GM18502 (cell line): ENCODE measurements at regions not wholly inside any gene's neighbourhood (a gene's known extent, or its start where the extent isn't known, plus 50 kb on each side); places are given as distances from the start of the nearest gene placed in this dataset.

Source experiments
- ATAC-seq: cut with Tn5 transposase; IDR thresholded peaks from one replicate; pipeline ENCODE4 v1.9.1; 2021; ENCODE audit warnings: mild to moderate bottlenecking; ENCODE audit not compliant: unreplicated experiment, poor library complexity

GRCh38 chr17:36661047-36661666 lies 59.8 kb downstream of the MRM1 start:
- ATAC-seq, result no peak

GRCh38 chr17:36661688-36662087 lies 60.3 kb downstream of the MRM1 start:
- no peak for ATAC-seq

DNA sequence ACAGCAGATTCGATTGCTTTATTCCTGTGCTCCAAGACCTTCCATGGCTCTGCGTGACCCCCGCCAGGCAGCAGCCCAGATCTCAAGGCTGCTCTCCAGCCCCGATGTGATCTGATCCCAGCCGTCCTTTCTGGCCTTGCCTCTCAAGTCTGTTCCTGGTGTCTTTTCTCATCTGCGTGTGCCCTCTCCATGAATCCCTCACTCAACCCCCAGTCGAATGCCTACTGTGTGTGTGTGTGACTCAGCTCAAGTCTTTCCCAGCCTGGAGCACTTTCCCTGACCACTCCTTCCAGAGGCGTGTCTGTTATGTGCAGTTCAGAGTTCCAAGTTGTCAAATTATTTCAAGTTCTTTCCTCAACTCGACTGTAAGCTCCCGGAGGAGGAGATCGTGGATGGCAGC lies 64.0 kb downstream of the MRM1 start:
- ATAC-seq, result no peak

DNA sequence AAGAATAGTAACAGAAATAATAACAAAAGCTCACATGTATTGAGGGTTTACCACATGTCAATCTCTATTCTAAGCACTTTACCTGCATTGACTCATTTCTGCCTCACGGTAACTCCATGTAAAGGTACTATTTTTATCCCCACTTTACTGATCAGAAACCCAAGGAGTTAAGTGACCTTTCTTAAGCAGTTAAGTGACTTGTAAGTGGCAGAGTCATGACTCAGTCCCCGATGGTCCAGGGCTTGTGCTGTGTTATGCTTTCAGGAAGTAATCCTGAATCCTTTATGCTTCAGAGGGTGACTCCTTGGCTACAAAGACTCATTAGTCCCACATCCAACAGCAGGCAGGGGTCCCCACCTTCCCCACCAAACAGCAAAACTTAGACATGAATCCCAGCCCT lies 66.5 kb downstream of the MRM1 start:
- ATAC-seq, result no peak

DNA sequence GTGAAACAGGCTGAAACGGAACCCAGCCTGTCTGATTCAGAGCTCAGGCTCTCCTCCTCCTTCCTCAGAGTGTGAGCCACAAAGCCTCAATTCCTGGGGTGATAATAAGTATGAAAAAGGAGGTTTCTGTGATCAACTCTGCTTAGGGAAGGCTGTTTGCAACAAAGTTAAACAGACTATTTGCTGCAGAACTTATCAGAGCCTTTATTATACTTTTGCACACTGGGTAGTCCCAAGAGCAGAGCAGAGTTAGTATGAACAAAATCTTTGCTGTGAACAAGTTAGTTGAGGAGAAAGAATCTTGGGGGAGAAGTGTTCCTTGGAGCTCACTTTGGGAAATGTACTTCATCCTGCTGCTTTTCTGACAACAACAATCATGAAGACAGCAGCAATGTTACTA lies 67.4 kb downstream of the MRM1 start:
- ATAC-seq, result no peak

DNA sequence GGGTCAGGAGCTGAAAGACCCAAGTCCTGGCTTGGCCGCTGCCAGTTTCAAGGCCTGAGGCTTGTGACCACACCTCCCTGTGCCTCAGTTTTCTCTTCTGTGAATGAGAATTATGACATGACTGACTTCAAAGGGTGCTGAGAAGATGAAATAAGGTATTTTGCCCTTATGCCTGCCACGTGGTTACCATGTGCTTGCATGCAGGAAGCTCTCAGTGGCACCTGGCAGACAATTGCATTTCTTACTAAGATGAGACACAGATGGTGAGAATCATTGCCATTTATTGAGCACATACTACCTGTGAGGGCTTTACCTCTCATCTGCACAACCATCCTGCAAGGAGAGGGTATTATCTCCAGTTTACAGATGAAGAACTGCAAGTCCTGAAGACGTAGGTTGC lies 69.8 kb downstream of the MRM1 start:
- ATAC-seq, result no peak

DNA sequence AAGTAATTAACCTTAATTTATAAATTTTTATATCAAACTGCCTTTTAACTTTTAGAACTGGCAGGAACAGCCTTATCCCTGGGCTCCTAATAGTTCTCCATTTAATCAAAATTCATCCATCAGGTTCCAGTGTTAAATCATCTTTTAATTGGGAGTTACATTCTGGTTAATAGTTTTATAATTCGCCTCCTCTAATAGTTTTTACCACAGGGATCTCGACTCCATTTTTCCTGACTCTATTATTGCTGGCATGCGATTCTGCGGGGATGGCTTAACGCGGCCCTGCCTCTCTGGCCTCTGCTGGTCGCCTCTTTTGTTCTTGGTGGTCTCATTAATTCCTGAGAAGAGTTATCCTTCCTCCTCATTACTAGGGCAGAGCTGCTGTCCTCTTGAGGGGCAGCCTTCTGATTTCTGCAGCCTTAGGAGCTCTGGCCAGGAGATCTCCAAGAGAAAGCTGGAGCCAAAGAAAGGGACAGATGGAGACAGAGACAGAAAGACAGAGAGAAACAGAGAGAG lies 71.1 kb downstream of the MRM1 start:
- no peak for ATAC-seq

- ATAC-seq, result no peak
Observed at GRCh38 chr17:36673068-36673467, 71.7 kb downstream of the MRM1 start.

DNA sequence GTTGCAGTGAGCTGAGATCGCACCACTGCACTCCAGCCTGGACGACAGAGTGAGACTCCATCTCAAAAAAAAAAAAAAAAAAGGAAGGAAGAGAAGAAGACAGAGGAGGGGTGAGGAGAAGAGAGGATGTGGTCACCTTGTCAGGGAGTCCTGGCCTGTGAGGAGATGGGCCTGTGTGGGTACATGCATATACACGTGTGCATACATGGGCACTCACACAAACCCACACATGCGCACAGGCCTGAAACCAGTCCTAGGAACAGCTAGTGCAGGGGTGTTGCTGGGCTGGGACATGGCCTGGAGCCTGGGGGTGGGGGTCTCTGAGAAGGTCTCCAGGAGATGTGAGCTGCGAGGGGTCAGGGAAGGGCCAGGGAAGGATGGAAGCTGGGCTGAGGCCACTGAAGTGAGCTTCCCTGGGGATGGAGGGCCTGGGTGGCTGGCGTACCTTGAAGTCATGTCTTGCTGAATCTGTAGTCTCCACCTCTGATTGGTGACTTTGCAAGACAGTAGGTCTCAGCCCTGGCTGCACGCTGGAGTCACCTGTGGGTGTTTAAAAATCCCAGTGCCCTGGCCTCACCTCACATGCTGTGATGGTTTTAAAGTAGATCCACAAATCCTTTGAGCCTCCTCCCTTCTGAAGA lies 72.4 kb downstream of the MRM1 start:
- no peak for ATAC-seq

DNA sequence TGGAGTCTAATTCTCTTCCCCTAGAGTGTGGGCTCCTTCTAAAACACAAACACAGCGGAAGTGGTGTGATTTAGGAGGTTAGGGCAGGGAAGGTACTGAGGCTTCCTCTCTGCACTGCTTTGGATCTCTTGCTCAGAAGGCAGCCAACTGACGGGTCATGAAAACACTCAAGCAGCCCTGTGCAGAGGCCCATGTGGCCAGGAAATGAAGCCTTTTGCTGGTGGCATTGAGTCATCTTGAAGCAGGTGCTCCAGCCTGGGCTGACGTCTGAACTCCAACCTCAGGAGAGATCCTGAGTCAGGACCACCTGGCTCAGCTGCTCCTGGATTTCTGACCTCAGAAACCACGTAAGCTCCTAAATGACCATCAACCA lies 72.9 kb downstream of the MRM1 start:
- ATAC-seq, result no peak

DNA sequence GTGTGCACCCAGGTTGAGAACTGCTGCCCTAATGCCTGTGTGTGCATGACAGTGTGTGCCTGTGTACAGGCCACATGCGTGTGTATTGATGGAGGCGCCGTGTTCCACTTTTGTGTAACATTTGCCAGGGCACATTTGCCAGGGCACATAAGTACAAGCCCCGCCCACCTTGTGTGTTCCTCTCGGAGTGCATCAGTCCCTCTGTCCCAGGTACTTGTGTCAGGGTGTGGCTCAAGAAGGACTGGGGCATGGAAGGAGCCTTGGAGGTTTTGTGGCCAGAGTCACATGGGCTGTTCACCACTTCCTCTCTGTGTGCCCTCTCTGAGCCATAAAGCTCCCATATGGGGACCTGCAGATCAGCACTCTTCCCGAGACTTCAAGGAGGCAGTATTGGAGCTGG lies 73.9 kb downstream of the MRM1 start:
- no peak for ATAC-seq

DNA sequence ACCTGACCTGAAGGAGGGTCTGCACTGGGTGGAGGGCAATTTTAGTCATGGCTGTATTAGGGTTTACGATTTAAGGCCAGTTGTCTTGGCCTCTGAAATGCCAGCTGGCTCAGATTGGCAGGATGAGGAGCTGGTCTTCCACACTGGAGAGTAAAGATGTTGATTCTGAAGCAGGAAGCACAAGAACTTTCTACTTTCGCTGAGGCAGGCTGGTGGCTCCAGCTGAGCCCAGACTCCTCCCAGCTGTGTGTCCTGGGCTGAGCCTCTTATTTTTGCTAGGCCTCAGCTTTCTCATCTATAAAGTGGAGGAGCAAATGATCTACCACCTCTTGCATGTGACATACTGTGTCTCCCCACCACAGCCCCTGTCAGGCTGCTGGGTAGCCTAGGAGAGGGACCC lies 74.4 kb downstream of the MRM1 start:
- no peak for ATAC-seq

GRCh38 chr17:36679815-36680467 lies 78.6 kb downstream of the MRM1 start:
- ATAC-seq, result no peak

GRCh38 chr17:36680701-36681202 lies 79.4 kb downstream of the MRM1 start:
- ATAC-seq, result no peak

DNA sequence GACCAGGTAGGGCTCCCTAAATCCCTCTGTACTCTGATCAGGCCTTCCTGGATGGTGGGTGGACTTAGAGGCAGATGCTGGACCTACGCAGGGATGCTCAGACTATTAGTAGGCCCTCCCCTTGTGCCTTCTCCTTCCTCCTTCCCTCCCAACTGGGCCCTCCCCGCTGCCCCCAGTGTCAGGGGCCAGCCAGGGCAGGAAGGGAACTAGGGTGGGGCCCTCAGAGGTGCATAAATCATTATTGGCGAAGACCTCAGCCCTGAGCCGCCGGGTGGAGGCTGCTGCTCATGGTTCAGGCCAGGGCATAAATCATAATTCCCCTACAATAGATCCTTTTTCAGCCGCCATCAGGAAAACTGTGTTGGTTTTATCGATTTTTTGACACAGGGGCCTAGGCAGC lies 81.4 kb downstream of the MRM1 start:
- no peak for ATAC-seq

DNA sequence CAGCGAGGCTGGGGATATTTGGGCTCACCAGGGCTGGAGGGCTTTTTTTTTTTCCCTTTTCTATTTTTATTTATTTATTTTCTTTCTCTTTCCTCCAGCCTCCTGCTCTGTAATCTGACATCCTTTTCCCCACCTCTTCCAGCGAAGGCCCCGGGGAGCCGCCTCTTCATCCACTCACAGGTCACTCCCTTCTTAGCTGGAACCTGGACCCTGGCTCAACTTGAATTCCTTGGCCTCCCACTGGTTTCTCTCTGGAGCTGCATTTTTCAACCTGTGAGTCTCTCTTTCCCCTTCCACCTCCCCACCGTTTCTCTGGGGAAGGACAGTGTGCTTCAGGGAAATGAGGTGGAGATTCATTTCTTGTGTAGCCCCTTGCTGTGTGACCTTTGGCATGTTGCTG lies 82.0 kb downstream of the MRM1 start:
- no peak for ATAC-seq

GRCh38 chr17:36684134-36684533 lies 82.8 kb downstream of the MRM1 start:
- no peak for ATAC-seq

GRCh38 chr17:36686123-36686669 lies 84.8 kb downstream of the MRM1 start:
- ATAC-seq, result no peak

DNA sequence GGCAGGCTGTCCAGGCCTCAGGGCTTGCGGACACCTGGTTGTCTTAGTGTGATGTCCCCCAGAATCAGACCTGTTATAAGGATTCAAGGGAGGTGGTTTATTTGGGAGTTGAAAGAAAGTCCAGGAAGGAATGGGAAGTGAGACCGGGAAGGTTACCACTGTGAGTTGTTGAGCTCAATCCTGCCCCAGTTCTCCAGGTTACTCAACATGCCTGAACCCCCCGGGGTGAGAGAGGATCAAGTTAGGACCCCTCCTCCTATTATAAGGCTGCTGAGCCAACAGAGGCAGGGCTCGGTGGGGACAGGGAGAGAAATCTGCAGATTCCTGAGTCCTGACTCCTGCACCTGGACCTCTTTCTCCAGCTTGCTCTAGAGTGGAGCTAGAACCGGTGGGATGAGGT lies 86.4 kb downstream of the MRM1 start:
- no peak for ATAC-seq

- ATAC-seq, result no peak
Observed at GRCh38 chr17:36689089-36689667, 87.8 kb downstream of the MRM1 start.

GRCh38 chr17:36690190-36690589 lies 88.8 kb downstream of the MRM1 start:
- no peak for ATAC-seq
